Uterus (tissue), 3 donors: ENCODE measurements at regions not wholly inside any gene's neighbourhood (a gene's known extent, or its start where the extent isn't known, plus 50 kb on each side); places are given as distances from the start of the nearest gene placed in this dataset.

Source experiments
- DNase-seq, 2 donors: peaks; one replicate each; pipeline ENCODE4 v3.0.0-alpha.2; 2019 to 2020
- H3K27ac ChIP-seq, 2 donors: fragments of 200-600 bp; sonication (generic); 1 replicate in 1 of 2; 2 replicates in 1 of 2; pipeline ENCODE4 v1.5.1; 2016 to 2018
- H3K27me3 ChIP-seq, 2 donors: fragments of 200-600 bp; sonication (generic); one replicate each; pipeline ENCODE4 v1.5.1; 2018 to 2019; ENCODE audit warnings: control low read depth in 1 of 2
- H3K36me3 ChIP-seq, 2 donors: fragments of 200-600 bp; sonication (generic); one replicate each; pipeline ENCODE4 v1.5.1; 2019; ENCODE audit warnings: control low read depth in 1 of 2
- H3K4me1 ChIP-seq, 2 donors: fragments of 200-600 bp; sonication (generic); one replicate each; pipeline ENCODE4 v1.5.1; 2018 to 2019; ENCODE audit warnings: control low read depth in 1 of 2
- H3K4me3 ChIP-seq, 2 donors: fragments of 200-600 bp; sonication (generic); 1 replicate in 1 of 2; 2 replicates in 1 of 2; pipeline ENCODE4 v1.5.1; 2018 to 2019; ENCODE audit warnings: mild to moderate bottlenecking in 1 of 2
- H3K9me3 ChIP-seq, 2 donors: fragments of 200-600 bp; sonication (generic); one replicate each; pipeline ENCODE4 v1.5.1; 2019; ENCODE audit warnings: control low read depth in 1 of 2
- POLR2A ChIP-seq, 2 donors: fragments of 450-650 bp; IDR thresholded peaks; one replicate each; pipeline ENCODE4 v1.6.1; 2016; ENCODE audit warnings: antibody characterized with exemption in 2 of 2, mild to moderate bottlenecking in 1 of 2, moderate library complexity in 1 of 2
- intact Hi-C: fragments of 100-400 bp; cut with DNase I; formaldehyde crosslinking; loops from one replicate; pipeline ENCODE4 v1.15.1; 2023; ENCODE audit warnings: low total_unique reads
- TF ChIP-seq, protein P1 (sequence below), 4 experiments: fragments of 200-600 bp in 2 of 4; fragments of 450-650 bp in 2 of 4; sonication (generic) in 2 of 4; IDR thresholded peaks; one replicate each; pipeline ENCODE4 v1.5.1; 2016 to 2019; ENCODE audit warnings: antibody characterized with exemption in 4 of 4, mild to moderate bottlenecking in 2 of 4, moderate library complexity in 1 of 4
- donor health status: DM: yes; HTN: yes; CAD: no.

DNA sequence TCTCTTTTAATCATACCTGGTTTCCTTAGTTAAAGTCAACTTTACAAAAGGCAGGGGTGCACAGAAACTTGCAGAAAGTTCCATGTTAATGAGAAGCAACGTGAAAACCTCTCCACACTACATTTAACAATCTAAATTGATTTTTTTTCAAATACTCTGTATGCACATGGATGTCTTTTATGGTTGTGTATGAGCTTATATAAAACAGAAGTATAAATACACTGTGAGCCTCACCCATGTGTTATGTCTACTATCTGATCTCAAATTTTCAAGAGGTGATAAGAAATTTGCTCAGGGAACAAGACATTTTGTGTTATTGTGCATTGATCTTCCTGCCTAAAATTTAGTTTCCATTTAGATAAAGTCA, 617.6 kb downstream of the ADCYAP1 start:
- H3K36me3 ChIP-seq = no peaks in the 10 kb centered on the region
- no peak overlapping the region for H3K27ac ChIP-seq
- no peak overlapping the region for H3K4me3 ChIP-seq
- H3K27me3 ChIP-seq = no peaks in the 10 kb centered on the region
- no peak for DNase-seq
- intact Hi-C loops = no loop called here
- H3K9me3 ChIP-seq = no peaks in the 10 kb centered on the region
- no peaks in the 10 kb centered on the region for H3K4me1 ChIP-seq
- TF ChIP-seq, protein P1, sequence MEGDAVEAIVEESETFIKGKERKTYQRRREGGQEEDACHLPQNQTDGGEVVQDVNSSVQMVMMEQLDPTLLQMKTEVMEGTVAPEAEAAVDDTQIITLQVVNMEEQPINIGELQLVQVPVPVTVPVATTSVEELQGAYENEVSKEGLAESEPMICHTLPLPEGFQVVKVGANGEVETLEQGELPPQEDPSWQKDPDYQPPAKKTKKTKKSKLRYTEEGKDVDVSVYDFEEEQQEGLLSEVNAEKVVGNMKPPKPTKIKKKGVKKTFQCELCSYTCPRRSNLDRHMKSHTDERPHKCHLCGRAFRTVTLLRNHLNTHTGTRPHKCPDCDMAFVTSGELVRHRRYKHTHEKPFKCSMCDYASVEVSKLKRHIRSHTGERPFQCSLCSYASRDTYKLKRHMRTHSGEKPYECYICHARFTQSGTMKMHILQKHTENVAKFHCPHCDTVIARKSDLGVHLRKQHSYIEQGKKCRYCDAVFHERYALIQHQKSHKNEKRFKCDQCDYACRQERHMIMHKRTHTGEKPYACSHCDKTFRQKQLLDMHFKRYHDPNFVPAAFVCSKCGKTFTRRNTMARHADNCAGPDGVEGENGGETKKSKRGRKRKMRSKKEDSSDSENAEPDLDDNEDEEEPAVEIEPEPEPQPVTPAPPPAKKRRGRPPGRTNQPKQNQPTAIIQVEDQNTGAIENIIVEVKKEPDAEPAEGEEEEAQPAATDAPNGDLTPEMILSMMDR (IDR thresholded peaks at IDR 0.05) = no peak
- no peak for TF ChIP-seq POLR2A (IDR thresholded peaks at IDR 0.05)

- H3K27me3 ChIP-seq = no peaks in the 10 kb centered on the region
- no peak for DNase-seq
- peaks cover 0 to 3% of the 10 kb centered on the region in 2 donors for H3K9me3 ChIP-seq
- TF ChIP-seq POLR2A (IDR thresholded peaks at IDR 0.05) = no peak
- TF ChIP-seq, protein P1 (IDR thresholded peaks at IDR 0.05) = no peak
- H3K36me3 ChIP-seq = no peaks in the 10 kb centered on the region
- H3K27ac ChIP-seq = no peak overlapping the region
- no peaks in the 10 kb centered on the region for H3K4me1 ChIP-seq
- intact Hi-C loops = no loop called here
- H3K4me3 ChIP-seq = no peak overlapping the region
Measured at GRCh38 chr18:1526991-1527390, 622.3 kb downstream of the ADCYAP1 start.

DNA sequence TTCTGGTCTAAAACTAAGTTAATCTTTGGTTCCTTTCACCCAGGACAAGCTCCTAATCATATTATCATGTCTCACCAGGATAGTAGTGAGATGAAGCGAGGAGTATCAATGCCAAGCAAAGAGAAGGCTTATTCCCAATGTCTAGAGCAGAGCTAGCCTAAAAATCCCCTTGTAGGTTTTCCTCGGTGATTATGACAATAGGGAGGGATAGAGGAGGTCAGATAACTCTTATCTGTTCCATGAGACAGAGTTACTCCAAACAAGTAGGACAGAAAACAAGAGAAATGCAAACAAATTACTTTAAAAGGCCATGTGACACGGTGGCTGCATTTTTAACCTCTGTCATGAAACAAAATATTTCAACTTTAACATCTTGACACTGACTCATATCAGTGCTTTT, 623.1 kb downstream of the ADCYAP1 start:
- H3K27ac ChIP-seq = no peak overlapping the region
- no peaks in the 10 kb centered on the region for H3K36me3 ChIP-seq
- no peak overlapping the region for H3K4me3 ChIP-seq
- H3K9me3 ChIP-seq = peaks cover 0 to 3% of the 10 kb centered on the region in 2 donors
- H3K27me3 ChIP-seq = no peaks in the 10 kb centered on the region
- DNase-seq = no peak
- TF ChIP-seq, protein P1 (IDR thresholded peaks at IDR 0.05) = no peak
- no peak for TF ChIP-seq POLR2A (IDR thresholded peaks at IDR 0.05)
- intact Hi-C loops = no loop called here
- no peaks in the 10 kb centered on the region for H3K4me1 ChIP-seq

DNA sequence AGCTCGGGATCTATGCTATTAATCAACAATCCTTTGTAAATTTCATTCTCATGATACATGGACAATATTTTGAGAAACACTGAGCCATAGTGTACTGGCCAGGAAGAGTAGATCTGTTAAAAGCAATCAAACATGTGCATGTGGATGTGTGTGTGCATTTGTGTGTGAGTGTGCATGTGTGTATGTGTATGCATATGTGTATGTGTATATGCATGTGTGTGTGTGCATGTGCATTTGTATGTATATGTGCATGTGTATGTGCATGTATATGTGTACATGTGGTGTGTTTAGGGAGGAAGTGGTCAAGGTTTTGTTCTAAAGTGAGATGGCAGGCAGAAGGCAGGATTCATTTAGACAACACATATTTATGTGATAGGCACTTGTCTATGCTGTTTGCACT, 623.8 kb downstream of the ADCYAP1 start:
- intact Hi-C loops = no loop called here
- TF ChIP-seq, protein P1 (IDR thresholded peaks at IDR 0.05) = no peak
- no peak for TF ChIP-seq POLR2A (IDR thresholded peaks at IDR 0.05)
- H3K27ac ChIP-seq = no peak overlapping the region

DNA sequence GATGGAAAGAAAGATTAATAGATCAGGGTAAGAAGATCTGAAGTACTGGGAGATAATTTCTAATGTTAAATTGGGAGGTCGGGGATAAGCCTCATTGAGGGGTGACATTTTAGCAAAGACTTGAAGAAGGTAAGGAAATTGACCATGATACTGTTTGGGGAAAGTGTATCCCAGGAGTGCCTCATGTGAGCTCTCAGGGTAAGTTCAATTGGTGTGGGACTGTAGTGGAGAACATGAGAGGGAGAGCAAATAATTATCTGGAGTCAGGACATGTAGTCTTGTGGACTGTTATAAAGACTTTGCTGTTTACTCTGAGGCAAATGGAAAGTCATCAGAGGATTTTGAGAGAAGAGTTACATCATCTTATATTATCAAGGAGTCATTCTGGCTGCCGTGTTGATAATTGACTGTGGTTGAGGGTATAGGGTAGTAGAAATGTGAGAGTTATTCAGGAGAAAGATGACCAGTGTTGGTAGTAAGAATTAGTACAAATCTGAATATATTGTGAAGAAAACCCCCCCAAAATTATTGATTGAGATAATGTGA, 624.4 kb downstream of the ADCYAP1 start:
- no peak for TF ChIP-seq POLR2A (IDR thresholded peaks at IDR 0.05)
- TF ChIP-seq, protein P1 (IDR thresholded peaks at IDR 0.05) = no peak
- H3K36me3 ChIP-seq = no peaks in the 10 kb centered on the region
- DNase-seq = no peak

More for the DNA sequence above, 623.8 kb downstream of the ADCYAP1 start:
- Histone ChIP-seq H3K36me3 (no peaks in the 10 kb centered on the region), H3K4me3 (no peak overlapping the region), H3K27me3 (no peaks in the 10 kb centered on the region), H3K4me1 (no peaks in the 10 kb centered on the region), H3K9me3 (peaks cover 0 to 3% of the 10 kb centered on the region in 2 donors)
- DNase-seq = no peak

More for the DNA sequence above, 624.4 kb downstream of the ADCYAP1 start:
- Histone ChIP-seq H3K27ac (no peak overlapping the region), H3K4me3 (no peak overlapping the region), H3K4me1 (no peaks in the 10 kb centered on the region), H3K9me3 (peaks cover 0 to 3% of the 10 kb centered on the region in 2 donors), H3K27me3 (no peaks in the 10 kb centered on the region)
- intact Hi-C loops = no loop called here
